IMR-90 (cell line): ENCODE measurements at regions not wholly inside any gene's neighbourhood (a gene's known extent, or its start where the extent isn't known, plus 50 kb on each side); places are given as distances from the start of the nearest gene placed in this dataset.

ENCODE experiments used
- ATAC-seq: fragments of 200-7000 bp; cut with Tn5 transposase; 2 replicates; pipeline ENCODE4 v1.9.1; 2020; ENCODE audit warnings: low read depth, mild to moderate bottlenecking, moderate library complexity
- BruUV-seq: library from RNA; stranded (reverse); fragments of 400-500 nt; replicated peaks from 2 replicates; lab custom pipeline; 2021; lab: Mats Ljungman, UMichigan
- CTCF ChIA-PET: fragments of 300-600 bp; formaldehyde crosslinking; extraction: SDS; loops from one replicate; lab custom pipeline; 2021; ENCODE audit warnings: antibody characterized with exemption; lab: Yijun Ruan, JAX
- POLR2A ChIA-PET: fragments of 300-600 bp; sonication (Branson Sonifier 250); formaldehyde crosslinking; loops from one replicate; lab custom pipeline; 2022; ENCODE audit warnings: antibody characterized with exemption; ENCODE audit not compliant: unreplicated experiment; lab: Charles Lee
- DNase-seq: peaks from one replicate; pipeline ENCODE4 v3.0.0; 2013
- H2AFZ ChIP-seq: replicated peaks from 2 replicates; pipeline ENCODE3; 2013; ENCODE audit warnings: low read length, mild to moderate bottlenecking; ENCODE audit not compliant: poor library complexity
- H2AK5ac ChIP-seq: 2 replicates; pipeline ENCODE4 v1.6.1; 2013; ENCODE audit warnings: low read depth, low read length, inconsistent platforms
- H2AK9ac ChIP-seq: replicated peaks from 2 replicates; pipeline ENCODE3; 2013; ENCODE audit warnings: mild to moderate bottlenecking, low read depth, low read length, moderate library complexity; ENCODE audit not compliant: poor library complexity
- H2BK120ac ChIP-seq: 2 replicates; pipeline ENCODE4 v1.6.1; 2013; ENCODE audit warnings: low read depth, low read length, inconsistent platforms
- H2BK15ac ChIP-seq: 3 replicates; pipeline ENCODE4 v1.6.1; 2013; ENCODE audit warnings: low read depth, low read length, inconsistent platforms
- H2BK20ac ChIP-seq: 2 replicates; pipeline ENCODE4 v1.6.1; 2013; ENCODE audit warnings: low read depth, mild to moderate bottlenecking, inconsistent platforms, low read length, moderate library complexity
- H2BK5ac ChIP-seq: 2 replicates; pipeline ENCODE4 v1.6.1; 2013; ENCODE audit warnings: mild to moderate bottlenecking, low read depth, low read length, inconsistent platforms; ENCODE audit not compliant: poor library complexity, severe bottlenecking
- H3K14ac ChIP-seq: replicated peaks from 2 replicates; pipeline ENCODE4 v1.6.1; 2013; ENCODE audit warnings: low read depth, low read length, inconsistent platforms
- H3K18ac ChIP-seq: 2 replicates; pipeline ENCODE4 v1.6.1; 2013; ENCODE audit warnings: low read depth, low read length, control low read depth
- H3K23ac ChIP-seq: 2 replicates; pipeline ENCODE4 v1.6.1; 2013; ENCODE audit warnings: low read depth, low read length, inconsistent platforms
- H3K27ac ChIP-seq: 2 replicates; pipeline ENCODE4 v1.5.1; 2013; ENCODE audit warnings: mild to moderate bottlenecking, control low read depth, low read length; ENCODE audit not compliant: insufficient read depth
- H3K27me3 ChIP-seq: 2 replicates; pipeline ENCODE4 v1.6.1; 2013; ENCODE audit warnings: low read length; ENCODE audit not compliant: control insufficient read depth, insufficient read depth
- H3K36me3 ChIP-seq: 2 replicates; pipeline ENCODE4 v1.6.1; 2013; ENCODE audit warnings: low read length, mixed read lengths; ENCODE audit not compliant: control insufficient read depth, insufficient read depth
- H3K4ac ChIP-seq: 2 replicates; pipeline ENCODE4 v1.6.1; 2013; ENCODE audit warnings: low read depth, low read length, inconsistent platforms
- H3K4me1 ChIP-seq: 2 replicates; pipeline ENCODE4 v1.6.1; 2013; ENCODE audit warnings: low read length, mixed read lengths; ENCODE audit not compliant: control insufficient read depth, insufficient read depth
- H3K4me2 ChIP-seq: 2 replicates; pipeline ENCODE4 v1.6.1; 2013; ENCODE audit warnings: low read depth, mild to moderate bottlenecking, control low read depth, low read length, moderate library complexity
- H3K4me3 ChIP-seq: 2 replicates; pipeline ENCODE4 v1.5.1; 2013; ENCODE audit warnings: low read depth, mild to moderate bottlenecking, control low read depth, low read length, moderate library complexity; ENCODE audit not compliant: insufficient read depth
- H3K56ac ChIP-seq: 2 replicates; pipeline ENCODE4 v1.6.1; 2013; ENCODE audit warnings: low read length, inconsistent platforms; ENCODE audit not compliant: insufficient read depth; ENCODE audit errors: extremely low read depth
- H3K79me1 ChIP-seq, 2 experiments: 2 replicates each; pipeline ENCODE4 v1.6.1; 2013; ENCODE audit warnings: low read length in 2 of 2, inconsistent platforms in 1 of 2, low read depth in 1 of 2
- H3K9ac ChIP-seq: 2 replicates; pipeline ENCODE4 v1.6.1; 2013; ENCODE audit warnings: low read depth, low read length, control low read depth
- H3K9me1 ChIP-seq: 2 replicates; pipeline ENCODE4 v1.6.1; 2013; ENCODE audit warnings: low read length, inconsistent platforms; ENCODE audit not compliant: insufficient read depth
- H3K9me3 ChIP-seq: 2 replicates; pipeline ENCODE4 v1.6.1; 2013; ENCODE audit warnings: low read length; ENCODE audit not compliant: control insufficient read depth, insufficient read depth
- H4K20me1 ChIP-seq: 2 replicates; pipeline ENCODE4 v1.6.1; 2013; ENCODE audit warnings: low read length, inconsistent platforms; ENCODE audit not compliant: insufficient read depth
- H4K5ac ChIP-seq: 2 replicates; pipeline ENCODE4 v1.6.1; 2013; ENCODE audit warnings: mild to moderate bottlenecking, low read depth, low read length, control low read depth
- H4K8ac ChIP-seq, 2 experiments: 2 replicates each; pipeline ENCODE4 v1.6.1; 2013; ENCODE audit warnings: low read depth in 2 of 2, low read length in 2 of 2, control low read depth in 1 of 2, inconsistent platforms in 1 of 2
- H4K91ac ChIP-seq: 2 replicates; pipeline ENCODE4 v1.6.1; 2013; ENCODE audit warnings: low read depth, low read length, inconsistent platforms; ENCODE audit not compliant: insufficient read depth
- BHLHE40 ChIP-seq: fragments of 150-350 bp; IDR thresholded peaks from 2 replicates; pipeline ENCODE4 v1.6.1; 2016; ENCODE audit warnings: mild to moderate bottlenecking, low read depth, low read length
- CHD1 ChIP-seq: IDR thresholded peaks from 2 replicates; pipeline ENCODE4 v1.6.1; 2012; ENCODE audit warnings: low read depth, low read length, improper control_type of control experiment
- CTCF ChIP-seq: conservative IDR thresholded peaks from 2 replicates; pipeline ENCODE4 v1.5.1; 2012; ENCODE audit warnings: mild to moderate bottlenecking, low read depth, low read length, improper control_type of control experiment
- ELK1 ChIP-seq: fragments of 150-350 bp; IDR thresholded peaks from 2 replicates; pipeline ENCODE4 v1.6.1; 2016; ENCODE audit warnings: low read depth, mild to moderate bottlenecking, low read length, moderate library complexity, borderline replicate concordance
- MAFK ChIP-seq: IDR thresholded peaks from 2 replicates; pipeline ENCODE4 v1.6.1; 2012; ENCODE audit warnings: low read depth, low read length, improper control_type of control experiment
- MAZ ChIP-seq: IDR thresholded peaks from 2 replicates; pipeline ENCODE4 v1.6.1; 2012; ENCODE audit warnings: low read depth, mild to moderate bottlenecking, low read length, improper control_type of control experiment, moderate library complexity, borderline replicate concordance
- MXI1 ChIP-seq: IDR thresholded peaks from 2 replicates; pipeline ENCODE4 v1.6.1; 2012; ENCODE audit warnings: low read depth, mild to moderate bottlenecking, low read length, moderate library complexity, borderline replicate concordance
- NFE2L2 ChIP-seq: fragments of 150-350 bp; IDR thresholded peaks from 2 replicates; pipeline ENCODE4 v1.6.1; 2016; ENCODE audit warnings: low read depth, mild to moderate bottlenecking, low read length
- RAD21 ChIP-seq: IDR thresholded peaks from 2 replicates; pipeline ENCODE4 v1.6.1; 2012; ENCODE audit warnings: low read length, improper control_type of control experiment
- RCOR1 ChIP-seq: IDR thresholded peaks from 2 replicates; pipeline ENCODE4 v1.6.1; 2012; ENCODE audit warnings: mild to moderate bottlenecking, low read length, improper control_type of control experiment; ENCODE audit not compliant: insufficient replicate concordance
- SMC3 ChIP-seq: fragments of 150-350 bp; IDR thresholded peaks from 2 replicates; pipeline ENCODE4 v1.6.1; 2016; ENCODE audit warnings: low read depth, mild to moderate bottlenecking, antibody characterized with exemption, low read length, moderate library complexity
- USF2 ChIP-seq: fragments of 150-350 bp; IDR thresholded peaks from 2 replicates; pipeline ENCODE4 v1.6.1; 2017; ENCODE audit warnings: mild to moderate bottlenecking, antibody characterized with exemption, low read length, low read depth
- WGBS, 2 experiments: methylation state at CpG; one replicate each; pipeline versions ENCODE4 v1.1.5 to v1.1.7; 2013; ENCODE audit warnings: missing lambda C conversion rate in 2 of 2; ENCODE audit not compliant: insufficient read length in 1 of 2; ENCODE audit errors: extremely low coverage in 2 of 2; 5-methylcytosine and 5-hydroxymethylcytosine counted together
- dilution Hi-C: fragments of 300-500 bp; cut with HindIII; formaldehyde crosslinking; loops from one replicate; pipeline ENCODE4 v1.14.3; 2018; ENCODE audit warnings: low sequenced_read_pairs; ENCODE audit not compliant: unreplicated experiment
- in situ Hi-C: fragments of 300-500 bp; cut with MboI; formaldehyde crosslinking; loops from 3 replicates; pipeline ENCODE4 v1.14.3; 2019; ENCODE audit warnings: low sequenced_read_pairs, inconsistent platforms, mixed read lengths
- intact Hi-C: fragments of 100-400 bp; cut with micrococcal nuclease; formaldehyde crosslinking; loops from 2 replicates; pipeline ENCODE4 v1.10.0; 2022

GRCh38 chr2:35962585-35963146 lies 392.9 kb upstream of the CRIM1 start:
- H3K4me3 ChIP-seq, result no peak overlapping the region
- CTCF ChIA-PET, result interaction anchor here (0.6 kb wide), 1 partner anchor 96 kb away, joined by 4 read pairs; no protein-coding TSS in a partner anchor
- POLR2A ChIA-PET, result no interaction called here
- in situ Hi-C loops, result no loop called here
- H2BK120ac ChIP-seq, result no peak overlapping the region
- no peak overlapping the region for H3K9ac ChIP-seq
- H3K9me3 ChIP-seq, result no peaks in the 10 kb centered on the region
- H3K9me1 ChIP-seq, result no peaks in the 10 kb centered on the region
- no peak overlapping the region for H2BK5ac ChIP-seq
- no peak overlapping the region for H2AK5ac ChIP-seq
- no peak overlapping the region for H4K91ac ChIP-seq
- no peak overlapping the region for H2BK20ac ChIP-seq
- H3K27me3 ChIP-seq, result no peaks in the 10 kb centered on the region
- no peak overlapping the region for H3K14ac ChIP-seq
- H4K5ac ChIP-seq, result no peak overlapping the region
- H3K4me1 ChIP-seq, result no peaks in the 10 kb centered on the region
- H4K8ac ChIP-seq, result no peak overlapping the region
- intact Hi-C loops, result no loop called here
- H3K56ac ChIP-seq, result no peak overlapping the region
- H3K4me2 ChIP-seq, result no peak overlapping the region
- no peaks in the 10 kb centered on the region for H3K79me1 ChIP-seq
- H3K4ac ChIP-seq, result no peak overlapping the region
- DNase-seq (no peak), ATAC-seq (no peak)
- no peak overlapping the region for H3K27ac ChIP-seq
- dilution Hi-C loops, result no loop called here
- no TSS peak for BruUV-seq
- no CpG with 5 or more reads among the region's 4 CpGs for WGBS, 2 experiments
- no peak overlapping the region for H3K23ac ChIP-seq
- H2BK15ac ChIP-seq, result no peak overlapping the region
- H3K36me3 ChIP-seq, result no peaks in the 10 kb centered on the region
- no peak overlapping the region for H3K18ac ChIP-seq
- TF ChIP-seq CHD1 (no peak), USF2 (no peak), RCOR1 (no peak), MAFK (no peak), SMC3 (no peak), ELK1 (no peak), NFE2L2 (no peak), MAZ (no peak), RAD21 (no peak), MXI1 (no peak), BHLHE40 (no peak), CTCF (no peak)
- no peaks in the 10 kb centered on the region for H4K20me1 ChIP-seq
- no peak overlapping the region for H2AFZ ChIP-seq
- no peak overlapping the region for H2AK9ac ChIP-seq
